NCI-H1092 (cell line): ENCODE measurements at regions not wholly inside any gene's neighbourhood (a gene's known extent, or its start where the extent isn't known, plus 50 kb on each side); places are given as distances from the start of the nearest gene placed in this dataset.

Experiments used
- DNase-seq: peaks from one replicate; lab custom pipeline; 2025; lab: John Stamatoyannopoulos, UW

GRCh38 chr17:72258711-72259110, 137.9 kb downstream of the SOX9 start:
- no peak for DNase-seq

DNA sequence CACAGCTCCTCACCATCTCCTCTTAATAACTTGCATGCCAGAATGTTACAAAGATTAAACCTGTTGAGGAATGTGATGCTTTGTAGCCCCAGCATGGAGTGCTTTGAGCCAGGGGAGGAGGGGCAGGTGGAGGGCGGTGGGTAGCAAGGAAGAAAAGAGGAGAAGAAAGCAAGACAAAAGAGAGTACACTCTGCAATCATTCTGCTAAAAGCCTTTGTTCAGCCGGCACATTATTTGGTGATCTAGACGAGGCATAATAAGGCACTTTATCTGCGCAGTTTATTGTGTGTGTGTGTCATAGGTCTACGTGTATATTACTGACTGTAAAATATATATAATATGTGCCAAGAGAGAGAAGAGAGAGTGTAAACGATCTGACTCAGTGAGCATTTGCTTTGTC, 139.1 kb downstream of the SOX9 start:
- no peak for DNase-seq

GRCh38 chr17:72262766-72263165, 141.9 kb downstream of the SOX9 start:
- DNase-seq = no peak

- DNase-seq = no peak
Observed at GRCh38 chr17:72264682-72265405, 144.0 kb downstream of the SOX9 start.

- peak; percentile 85 for DNase-seq
Observed at GRCh38 chr17:72266112-72266775, 145.4 kb downstream of the SOX9 start.

DNA sequence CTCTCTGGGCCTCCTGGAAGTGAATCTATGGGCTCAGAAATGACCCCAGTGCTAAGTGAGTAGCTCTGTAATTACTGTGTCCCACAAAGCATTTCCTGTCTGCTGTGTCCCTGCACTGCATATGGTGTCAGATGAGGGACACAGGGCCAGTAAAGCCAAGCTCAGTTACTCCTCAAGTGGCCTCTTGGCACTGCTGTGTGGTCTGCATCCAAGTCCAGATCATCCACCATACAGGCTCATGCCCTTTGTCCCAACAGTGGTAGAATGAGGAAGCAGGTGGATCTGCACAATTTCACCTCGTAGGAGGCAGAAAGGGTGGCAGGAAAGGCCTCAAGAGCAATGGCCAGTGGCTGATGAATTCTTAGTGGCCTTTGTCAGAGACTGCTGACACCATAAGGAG, 146.8 kb downstream of the SOX9 start:
- DNase-seq = peak; percentile 65

GRCh38 chr17:72268431-72268830, 147.6 kb downstream of the SOX9 start:
- DNase-seq = peak; percentile 20

DNA sequence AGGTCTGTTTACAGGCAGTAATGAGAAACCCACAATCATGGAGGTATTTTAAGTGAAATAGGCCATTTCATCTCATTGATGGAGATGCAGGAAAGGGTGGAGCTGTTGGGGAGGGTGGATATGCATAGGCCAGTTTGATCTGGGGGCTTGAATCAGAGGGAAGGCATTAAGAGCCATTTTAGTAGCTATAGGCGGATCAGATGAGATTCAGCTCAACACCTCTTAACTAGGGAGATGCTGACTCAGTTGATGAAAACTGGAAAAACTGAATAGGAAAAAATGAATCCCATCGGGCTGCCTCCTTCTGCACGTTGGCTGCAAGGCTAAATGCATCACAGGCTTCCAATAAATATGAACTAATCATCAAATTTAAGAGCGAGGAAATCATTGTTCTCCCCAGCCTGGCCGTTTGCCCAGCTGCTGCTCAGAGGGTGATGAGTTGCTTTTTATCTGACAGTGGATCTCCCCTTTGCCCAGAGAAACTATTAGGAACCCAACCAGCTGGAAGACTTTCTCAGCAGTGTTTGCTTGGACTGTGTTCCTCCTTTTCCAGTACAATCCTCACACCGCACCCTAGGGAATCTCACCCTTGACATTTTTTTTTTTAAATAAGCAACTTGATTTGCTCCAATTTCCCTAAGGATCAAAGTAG, 149.6 kb downstream of the SOX9 start:
- DNase-seq = peak; percentile 52

DNA sequence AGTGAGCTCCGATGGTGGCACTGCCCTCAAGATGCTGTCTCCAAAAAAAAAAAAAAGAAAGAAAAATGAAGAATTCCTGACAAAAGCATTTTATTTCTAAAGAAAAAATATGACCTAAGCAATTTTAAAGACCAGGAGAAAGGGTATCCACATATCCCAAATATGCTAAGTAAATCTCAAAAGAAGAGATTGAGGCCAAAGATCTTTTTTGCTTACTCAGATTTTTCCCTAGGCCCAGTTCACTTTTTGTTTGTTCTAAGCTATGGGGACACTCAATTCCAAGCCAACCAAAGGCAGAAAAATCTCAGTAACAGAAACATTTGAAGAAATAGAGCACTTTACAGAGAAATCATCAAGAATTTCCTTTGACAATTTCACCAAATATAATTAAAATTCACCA, 150.8 kb downstream of the SOX9 start:
- DNase-seq = no peak

DNA sequence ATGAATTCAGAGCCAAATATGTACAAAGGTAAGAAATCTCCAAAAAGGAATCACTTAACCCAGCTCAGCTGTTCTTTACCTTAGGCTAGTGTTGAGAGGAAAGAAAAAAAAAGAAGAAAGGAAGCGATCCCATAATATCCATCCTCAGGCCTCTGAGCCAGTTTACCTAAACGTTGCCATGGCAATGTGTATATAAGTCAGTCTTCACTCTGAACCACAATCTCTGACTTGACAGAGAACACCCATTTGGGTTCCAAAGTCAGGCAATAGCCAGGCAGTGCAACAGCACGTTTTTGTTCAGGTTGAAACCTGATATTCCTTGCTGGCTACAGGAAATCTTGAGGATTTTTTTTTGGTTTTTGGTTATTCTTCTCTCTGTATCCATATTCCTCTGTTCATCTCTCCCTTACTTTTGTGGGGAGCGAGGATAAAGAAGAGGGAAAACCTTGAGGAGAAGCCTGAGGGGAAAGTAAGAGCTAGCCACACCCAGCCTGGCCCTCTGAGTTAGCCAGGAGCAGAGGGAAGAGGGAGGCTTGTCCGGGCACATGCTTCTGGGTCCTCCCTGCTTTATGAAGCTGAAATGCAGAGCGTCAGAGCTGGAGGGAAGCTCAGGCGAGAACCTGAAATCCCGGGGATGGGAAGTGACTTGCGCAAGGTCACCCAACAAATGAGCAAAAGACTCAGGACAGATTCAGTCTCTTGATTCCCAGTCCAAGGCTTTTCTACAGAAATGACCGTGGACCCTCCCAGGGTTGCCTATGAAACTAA, 152.7 kb downstream of the SOX9 start:
- DNase-seq = no peak

DNA sequence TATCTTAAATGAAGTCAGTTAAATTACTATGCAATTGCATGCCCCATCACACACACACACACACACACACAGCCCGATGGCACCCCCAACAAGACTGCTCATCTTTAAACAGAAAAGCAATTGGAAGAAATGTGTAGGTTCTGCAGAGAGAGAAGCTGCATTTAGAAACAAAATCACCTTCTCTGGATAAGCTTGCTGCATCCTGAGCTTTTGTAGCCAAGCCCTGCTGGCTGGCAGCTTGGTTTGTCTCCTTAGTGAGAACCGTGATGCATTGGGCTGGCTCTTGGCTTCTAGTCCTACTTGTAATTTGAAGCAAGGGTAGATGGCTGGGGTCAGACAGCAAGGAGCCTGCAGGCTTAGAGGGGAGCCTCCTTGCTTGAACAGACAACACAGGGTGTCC, 153.8 kb downstream of the SOX9 start:
- DNase-seq = no peak

DNA sequence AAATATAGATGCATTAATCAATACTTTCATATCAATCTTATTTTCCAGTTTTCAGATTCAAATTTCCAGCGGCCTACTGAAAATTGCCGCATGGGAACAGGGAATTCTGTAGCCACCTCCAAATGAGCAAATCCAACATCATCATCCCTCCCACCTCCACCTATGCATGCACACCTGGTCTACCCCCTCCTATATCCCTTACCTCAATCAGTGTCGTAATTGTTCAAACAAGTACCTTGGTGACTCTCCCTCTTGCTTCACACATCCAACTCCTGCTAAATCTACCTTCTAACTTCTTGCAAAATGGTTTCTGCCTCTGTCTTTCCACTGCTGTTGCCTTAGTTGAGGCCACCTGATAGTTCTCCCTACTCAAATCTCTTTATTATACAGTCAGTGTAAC, 160.1 kb downstream of the SOX9 start:
- no peak for DNase-seq

GRCh38 chr17:72282439-72283029, 161.7 kb downstream of the SOX9 start:
- no peak for DNase-seq

- DNase-seq = no peak
Observed at GRCh38 chr17:72284806-72285205, 164.0 kb downstream of the SOX9 start.

DNA sequence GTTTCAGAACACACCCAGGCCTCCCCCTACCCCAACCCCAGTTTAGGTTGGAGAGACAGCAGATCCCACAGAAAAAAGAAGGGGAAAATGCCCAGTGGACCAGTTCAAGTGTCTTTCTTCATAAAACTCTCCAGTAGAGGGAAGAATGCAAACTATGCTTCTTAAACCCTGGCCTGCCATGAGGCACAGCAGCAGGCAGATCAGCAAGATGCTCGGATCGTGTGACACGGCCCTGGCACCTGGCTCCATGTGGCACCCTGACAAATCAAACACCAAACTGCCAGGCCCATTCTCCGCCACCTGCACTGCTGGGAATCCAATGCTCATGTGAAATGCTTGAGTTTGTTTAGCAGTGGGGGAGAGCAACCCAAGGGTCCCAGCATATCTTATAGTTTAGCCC, 166.8 kb downstream of the SOX9 start:
- peak; percentile 81 for DNase-seq

DNA sequence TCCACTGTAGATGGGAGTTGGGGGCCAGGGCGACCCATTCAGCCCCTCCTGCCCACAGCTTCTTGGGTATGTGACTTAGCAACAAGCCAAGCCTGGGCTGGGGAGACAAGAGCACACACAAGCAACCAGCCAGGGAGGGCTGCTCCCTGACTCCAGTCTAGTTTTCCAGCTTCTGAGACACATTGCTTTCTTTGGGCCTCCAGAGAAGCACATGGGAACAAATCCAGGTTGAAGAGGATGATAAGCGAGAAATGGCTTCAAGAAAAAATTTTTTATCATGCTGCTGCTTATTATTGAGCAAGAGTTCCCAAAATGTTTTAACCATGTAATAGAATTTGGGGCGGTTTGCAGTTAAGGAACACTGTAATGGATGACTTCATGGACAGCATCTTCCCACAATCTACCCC, 173.7 kb downstream of the SOX9 start:
- no peak for DNase-seq

GRCh38 chr17:72295916-72296315, 175.1 kb downstream of the SOX9 start:
- no peak for DNase-seq

GRCh38 chr17:72296456-72296855, 175.6 kb downstream of the SOX9 start:
- no peak for DNase-seq

- no peak for DNase-seq
Observed at GRCh38 chr17:72297326-72298115, 176.7 kb downstream of the SOX9 start.

DNA sequence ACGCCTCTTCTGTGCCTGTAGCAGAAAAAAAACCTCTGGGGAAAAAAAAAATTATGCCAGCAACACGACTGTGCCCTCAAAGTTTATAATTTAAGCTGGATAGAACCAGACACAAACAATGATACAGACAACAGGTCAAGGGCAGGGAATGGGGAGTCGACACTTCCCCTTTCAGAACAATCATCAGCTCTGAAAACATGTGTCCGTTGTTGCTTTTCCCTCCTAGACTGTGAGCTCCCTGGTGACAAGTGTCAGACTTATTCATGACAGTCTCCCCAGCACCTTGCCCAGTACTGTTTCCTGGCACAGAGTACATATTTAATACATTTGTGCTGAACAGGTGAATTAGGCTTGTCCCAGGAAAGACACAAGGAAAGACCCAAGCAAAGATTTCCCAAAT, 178.3 kb downstream of the SOX9 start:
- DNase-seq = no peak

- no peak for DNase-seq
Observed at GRCh38 chr17:72299592-72299991, 178.8 kb downstream of the SOX9 start.
